ENCODE measurements at regions not wholly inside any gene's neighbourhood (a gene's known extent, or its start where the extent isn't known, plus 50 kb on each side); places are given as distances from the start of the nearest gene placed in this dataset.

GRCh38 chr7:26574476-26574875, 282.8 kb downstream of the SNX10 start:
- no peak for DNase-seq (ENCODE audit: low spot score)
- no peak for TF ChIP-seq CTCF (IDR thresholded peaks at IDR 0.05; ENCODE audit: extremely low read depth, missing control alignments)

GRCh38 chr7:26580064-26580591, 284.3 kb downstream of the SKAP2 start:
- no peak for TF ChIP-seq CTCF (IDR thresholded peaks at IDR 0.05; ENCODE audit: extremely low read depth, missing control alignments)
- DNase-seq (ENCODE audit: low spot score), result no peak

GRCh38 chr7:26580711-26581110, 283.7 kb downstream of the SKAP2 start:
- no peak for TF ChIP-seq CTCF (IDR thresholded peaks at IDR 0.05; ENCODE audit: extremely low read depth, missing control alignments)
- no peak for DNase-seq (ENCODE audit: low spot score)

- no peak for DNase-seq (ENCODE audit: low spot score)
These were observed 281.2 kb downstream of the SKAP2 start for GRCh38 chr7:26583094-26583648.

GRCh38 chr7:26584326-26584725, 280.1 kb downstream of the SKAP2 start:
- DNase-seq (ENCODE audit: low spot score), result no peak

More at GRCh38 chr7:26583094-26583648, 281.2 kb downstream of the SKAP2 start:
- no peak for TF ChIP-seq CTCF (IDR thresholded peaks at IDR 0.05; ENCODE audit: extremely low read depth, missing control alignments)

GRCh38 chr7:26584987-26585665, 279.3 kb downstream of the SKAP2 start:
- DNase-seq (ENCODE audit: low spot score), result no peak
- no peak for TF ChIP-seq CTCF (IDR thresholded peaks at IDR 0.05; ENCODE audit: extremely low read depth, missing control alignments)

More at GRCh38 chr7:26584326-26584725, 280.1 kb downstream of the SKAP2 start:
- no peak for TF ChIP-seq CTCF (IDR thresholded peaks at IDR 0.05; ENCODE audit: extremely low read depth, missing control alignments)

- no peak for TF ChIP-seq CTCF (IDR thresholded peaks at IDR 0.05; ENCODE audit: extremely low read depth, missing control alignments)
- no peak for DNase-seq (ENCODE audit: low spot score)
These were observed 276.9 kb downstream of the SKAP2 start for GRCh38 chr7:26587536-26587935.
